Left ventricle myocardium inferior (tissue), 1 donor: ENCODE measurements at regions not wholly inside any gene's neighbourhood (a gene's known extent, or its start where the extent isn't known, plus 50 kb on each side); places are given as distances from the start of the nearest gene placed in this dataset.
"Not testable (repeated sequence)": the region's sequence is repeated elsewhere in the genome, so short reads cannot be mapped to it uniquely, and the experiment has no call there.

ENCODE experiments used
- DNase-seq: peaks from one replicate; pipeline ENCODE4 v3.0.0-alpha.2; 2020
- H3K27ac ChIP-seq: fragments of 200-600 bp; replicated peaks from 2 replicates; pipeline ENCODE4 v1.8.0; 2021
- H3K27me3 ChIP-seq: fragments of 200-600 bp; 2 replicates; pipeline ENCODE4 v1.8.0; 2021; ENCODE audit warnings: low read depth
- H3K36me3 ChIP-seq: fragments of 200-600 bp; 2 replicates; pipeline ENCODE4 v1.8.0; 2021
- H3K4me1 ChIP-seq: fragments of 200-600 bp; 2 replicates; pipeline ENCODE4 v1.8.0; 2021
- H3K4me3 ChIP-seq: fragments of 200-600 bp; 2 replicates; pipeline ENCODE4 v1.8.0; 2021; ENCODE audit warnings: mild to moderate bottlenecking, moderate library complexity
- H3K9me3 ChIP-seq: fragments of 200-600 bp; replicated peaks from 2 replicates; pipeline ENCODE4 v1.8.0; 2021
- CTCF ChIP-seq: fragments of 200-600 bp; IDR thresholded peaks from 2 replicates; pipeline ENCODE4 v1.8.0; 2021; ENCODE audit warnings: antibody characterized with exemption, mild to moderate bottlenecking, borderline replicate concordance
- intact Hi-C: fragments of 100-400 bp; cut with micrococcal nuclease; formaldehyde crosslinking; loops from one replicate; pipeline ENCODE4 v1.11.0; 2022
- donor health status: DM: no; HTN: yes; CAD: no; lungs with severe emphysema.

GRCh38 chr6:49151033-49151432 is 312.0 kb downstream of the MMUT start:
- no peaks in the 10 kb centered on the region for H3K4me1 ChIP-seq
- peaks cover 22% of the 10 kb centered on the region for H3K9me3 ChIP-seq
- intact Hi-C loops, result no loop called here
- H3K4me3 ChIP-seq, result no peak overlapping the region
- no peak overlapping the region for H3K27ac ChIP-seq
- H3K36me3 ChIP-seq, result no peaks in the 10 kb centered on the region
- no peak for TF ChIP-seq CTCF
- DNase-seq, result no peak
- no peaks in the 10 kb centered on the region for H3K27me3 ChIP-seq

GRCh38 chr6:49145280-49145679 is 317.8 kb downstream of the MMUT start:
- H3K4me1 ChIP-seq, result no peaks in the 10 kb centered on the region
- H3K27me3 ChIP-seq, result no peaks in the 10 kb centered on the region
- no peaks in the 10 kb centered on the region for H3K36me3 ChIP-seq
- peaks cover 34% of the 10 kb centered on the region for H3K9me3 ChIP-seq
- intact Hi-C loops, result no loop called here
- TF ChIP-seq CTCF, result no peak
- H3K27ac ChIP-seq, result no peak overlapping the region
- no peak for DNase-seq
- H3K4me3 ChIP-seq, result no peak overlapping the region

GRCh38 chr6:49142421-49143151 is 320.5 kb downstream of the MMUT start:
- Histone ChIP-seq H3K9me3 (peaks cover 27% of the 10 kb centered on the region), H3K27me3 (no peaks in the 10 kb centered on the region), H3K4me3 (no peak overlapping the region), H3K36me3 (no peaks in the 10 kb centered on the region), H3K4me1 (no peaks in the 10 kb centered on the region), H3K27ac (no peak overlapping the region)
- TF ChIP-seq CTCF, result no peak
- intact Hi-C loops, result no loop called here
- DNase-seq, result no peak

GRCh38 chr6:49121970-49122369 is 341.1 kb downstream of the MMUT start:
- no peaks in the 10 kb centered on the region for H3K36me3 ChIP-seq
- no peaks in the 10 kb centered on the region for H3K4me1 ChIP-seq
- TF ChIP-seq CTCF, result no peak
- H3K9me3 ChIP-seq, result no peaks in the 10 kb centered on the region
- intact Hi-C loops, result no loop called here
- no peak overlapping the region for H3K4me3 ChIP-seq
- no peak for DNase-seq
- no peak overlapping the region for H3K27ac ChIP-seq
- no peaks in the 10 kb centered on the region for H3K27me3 ChIP-seq

GRCh38 chr6:49118478-49118877 is 344.6 kb downstream of the MMUT start:
- H3K27me3 ChIP-seq, result no peaks in the 10 kb centered on the region
- TF ChIP-seq CTCF, result no peak
- intact Hi-C loops, result no loop called here
- H3K9me3 ChIP-seq, result no peaks in the 10 kb centered on the region
- H3K27ac ChIP-seq, result no peak overlapping the region
- no peaks in the 10 kb centered on the region for H3K36me3 ChIP-seq
- DNase-seq, result no peak
- H3K4me1 ChIP-seq, result no peaks in the 10 kb centered on the region
- no peak overlapping the region for H3K4me3 ChIP-seq

- no peaks in the 10 kb centered on the region for H3K4me1 ChIP-seq
- no peaks in the 10 kb centered on the region for H3K36me3 ChIP-seq
- TF ChIP-seq CTCF, result no peak
- no peak for DNase-seq
- H3K27me3 ChIP-seq, result no peaks in the 10 kb centered on the region
- no peak overlapping the region for H3K27ac ChIP-seq
- intact Hi-C loops, result no loop called here
- H3K4me3 ChIP-seq, result no peak overlapping the region
- H3K9me3 ChIP-seq, result no peaks in the 10 kb centered on the region
Measured at GRCh38 chr6:49110916-49111315, 352.1 kb downstream of the MMUT start.

- DNase-seq, intact Hi-C loops: not testable (repeated sequence)
Measured at GRCh38 chr6:49097664-49098063, 365.4 kb downstream of the MMUT start.

More at GRCh38 chr6:49097664-49098063, 365.4 kb downstream of the MMUT start:
- H3K4me1 ChIP-seq, H3K27ac ChIP-seq, H3K36me3 ChIP-seq, H3K9me3 ChIP-seq, H3K27me3 ChIP-seq, H3K4me3 ChIP-seq: not testable (repeated sequence)
